NCI-H1105 (cell line): ENCODE measurements at regions not wholly inside any gene's neighbourhood (a gene's known extent, or its start where the extent isn't known, plus 50 kb on each side); places are given as distances from the start of the nearest gene placed in this dataset.
"Not testable (repeated sequence)": the region's sequence is repeated elsewhere in the genome, so short reads cannot be mapped to it uniquely, and the experiment has no call there.

Experiments used
- DNase-seq: peaks from one replicate; lab custom pipeline; 2025; lab: John Stamatoyannopoulos, UW

DNA sequence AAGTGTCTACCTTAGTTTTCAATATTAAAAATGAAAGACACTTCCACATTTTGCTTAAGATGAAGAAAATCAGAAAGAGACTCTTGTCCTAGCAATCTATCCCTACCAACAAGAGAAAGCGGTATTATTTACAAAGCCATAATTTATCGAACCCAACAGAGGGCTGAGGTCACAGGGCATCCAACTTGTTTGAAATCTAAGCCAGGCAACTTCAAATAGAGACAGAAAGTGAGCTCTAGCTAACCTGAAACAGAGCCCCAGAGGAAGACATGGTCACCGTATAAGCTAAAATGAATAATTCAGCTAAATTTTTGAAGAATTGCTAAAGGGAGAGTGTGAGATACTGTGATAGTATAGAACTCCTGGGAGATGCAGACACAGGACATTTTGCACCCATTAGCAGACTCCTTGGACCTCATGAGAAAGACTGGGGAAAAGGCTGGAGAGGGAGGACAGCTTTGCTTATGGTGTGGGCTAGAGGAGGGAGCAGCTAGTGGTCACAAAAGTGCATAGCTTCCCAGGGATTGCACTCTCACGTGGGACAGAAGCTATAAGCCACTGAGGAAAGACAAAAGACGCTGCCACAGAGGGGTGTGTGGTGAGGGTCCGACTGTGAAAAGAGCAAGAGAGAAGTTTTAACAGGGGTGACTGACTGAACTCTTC, 624.2 kb upstream of the GRIN3A start:
- DNase-seq: no peak

- DNase-seq: no peak
Measured at GRCh38 chr9:102360846-102361245, 622.4 kb upstream of the GRIN3A start.

GRCh38 chr9:102355982-102356381, 617.5 kb upstream of the GRIN3A start:
- no peak for DNase-seq

DNA sequence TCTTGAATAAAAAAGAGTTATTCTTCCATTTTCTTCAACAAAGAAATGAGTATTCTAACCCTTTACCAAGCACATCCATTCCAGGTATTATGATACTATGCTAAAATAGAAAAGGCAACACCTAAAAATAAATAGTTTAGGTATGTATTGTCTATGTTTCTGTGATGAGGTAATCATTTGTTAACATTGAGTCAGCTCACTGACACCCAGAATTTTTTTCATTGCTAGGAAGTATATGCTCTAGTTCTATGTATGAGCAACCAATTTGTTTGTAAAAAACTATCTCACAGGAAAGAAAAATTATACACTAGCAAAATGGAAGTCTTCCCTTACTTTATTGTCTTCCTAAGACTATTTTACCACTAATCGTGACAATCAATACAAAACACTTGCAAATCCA, 615.6 kb upstream of the GRIN3A start:
- no peak for DNase-seq

DNA sequence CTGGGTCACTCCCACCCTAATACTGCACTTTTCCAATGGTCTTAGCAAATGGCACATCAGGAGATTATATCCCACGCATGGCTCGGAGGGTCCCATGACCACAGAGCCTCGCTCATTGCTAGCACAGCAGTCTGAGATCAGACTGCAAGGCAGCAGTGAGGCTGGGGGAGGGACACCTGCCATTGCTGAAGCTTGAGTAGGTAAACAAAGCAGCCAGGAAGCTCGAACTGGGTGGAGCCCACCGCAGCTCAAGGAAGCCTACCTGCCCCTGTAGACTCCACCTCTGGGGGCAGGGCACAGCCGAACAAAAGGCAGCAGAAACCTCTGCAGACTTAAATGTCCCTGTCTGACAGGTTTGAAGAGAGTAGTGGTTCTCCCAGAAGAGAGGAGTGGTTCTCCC, 599.0 kb upstream of the GRIN3A start:
- DNase-seq: not testable (repeated sequence)

DNA sequence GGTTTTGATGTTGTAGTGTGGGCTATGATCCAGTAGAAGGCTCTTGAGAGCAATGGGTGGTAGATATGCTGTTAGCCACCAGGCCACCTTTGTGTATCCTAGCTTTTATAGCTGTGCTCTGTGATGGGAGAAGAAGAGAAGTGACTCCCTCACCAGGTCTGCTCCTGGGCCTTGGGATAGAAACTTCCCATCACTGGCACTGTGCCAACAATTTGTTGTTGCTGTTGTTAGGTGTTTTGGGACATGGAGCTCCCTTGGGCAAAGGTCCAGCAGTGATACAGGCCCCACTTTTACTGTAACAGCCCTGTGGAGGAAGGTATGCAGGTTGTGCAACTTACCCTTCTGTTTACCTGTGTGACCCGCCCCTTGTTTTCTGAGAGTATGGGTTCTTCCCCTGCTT, 570.9 kb upstream of the GRIN3A start:
- no peak for DNase-seq

DNA sequence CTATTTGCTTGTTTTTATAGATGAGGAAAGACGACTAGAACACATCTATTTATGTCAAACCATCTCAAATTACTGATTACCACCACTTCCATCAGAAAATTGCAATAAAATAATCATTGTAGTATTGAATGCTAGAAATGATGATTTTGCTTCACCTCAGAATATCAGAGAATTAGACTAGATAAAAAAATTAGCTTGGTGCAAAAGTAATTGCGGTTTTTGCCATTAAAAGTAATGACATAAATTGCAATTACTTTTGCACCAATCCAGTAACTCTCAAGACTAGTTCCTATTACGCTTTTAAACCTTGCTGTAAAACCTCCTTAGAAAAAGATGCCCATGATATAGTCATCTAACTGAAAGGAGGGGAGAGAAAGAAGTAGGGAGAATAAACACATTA, 556.7 kb upstream of the GRIN3A start:
- no peak for DNase-seq

- DNase-seq: no peak
Measured at GRCh38 chr9:102273952-102274351, 535.5 kb upstream of the GRIN3A start.

GRCh38 chr9:102253099-102253498, 514.7 kb upstream of the GRIN3A start:
- DNase-seq: no peak

DNA sequence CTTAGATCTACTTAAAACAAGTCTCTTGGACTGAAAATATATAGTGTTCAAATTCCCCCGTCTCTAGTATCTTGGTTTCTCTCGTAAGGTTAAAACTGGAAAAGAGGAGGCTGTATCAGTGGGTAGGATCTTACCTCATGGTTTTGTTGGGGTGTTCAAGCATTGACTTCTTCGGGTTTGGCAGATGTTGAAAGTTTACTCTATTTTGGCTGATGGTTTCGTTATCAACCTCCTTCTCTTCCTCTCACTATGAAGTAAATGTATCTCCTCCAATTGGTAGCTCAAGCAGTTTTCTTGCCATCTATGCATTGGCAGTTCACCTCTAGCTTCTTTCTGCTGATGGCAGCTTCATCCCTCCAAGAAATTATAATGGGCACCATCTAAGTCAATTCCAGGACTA, 506.5 kb upstream of the GRIN3A start:
- DNase-seq: no peak

GRCh38 chr9:102237520-102237919, 499.1 kb upstream of the GRIN3A start:
- no peak for DNase-seq

GRCh38 chr9:102237094-102237493, 498.6 kb upstream of the GRIN3A start:
- DNase-seq: no peak

GRCh38 chr9:102227416-102227815, 489.0 kb upstream of the GRIN3A start:
- not testable (repeated sequence) for DNase-seq

DNA sequence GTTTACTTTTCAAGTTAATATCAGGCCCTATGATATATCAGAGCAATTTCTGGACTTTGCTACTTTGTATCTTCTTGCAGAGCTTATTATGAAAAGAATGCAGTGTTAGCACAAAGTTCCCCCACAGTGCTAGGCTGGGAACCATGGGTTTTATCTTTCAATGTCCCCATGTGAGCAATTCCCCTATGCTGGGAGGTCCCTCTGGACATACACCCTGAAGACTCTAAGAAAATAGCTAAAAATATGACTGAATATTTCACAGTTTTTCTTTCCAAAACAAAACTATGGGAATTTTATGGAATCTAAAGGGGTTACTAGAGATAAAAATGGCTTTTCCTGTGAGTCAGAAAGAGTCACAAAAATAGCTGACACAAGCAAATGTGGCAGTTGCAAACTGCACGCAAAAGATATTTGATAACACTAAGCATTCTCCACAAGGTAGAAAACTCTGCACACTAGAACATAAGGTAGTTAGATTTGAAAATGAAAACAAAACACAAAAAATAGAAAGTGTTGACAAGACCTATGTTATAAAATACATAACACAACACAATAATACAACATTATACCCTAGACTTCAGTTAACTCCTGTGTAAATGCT, 487.5 kb upstream of the GRIN3A start:
- DNase-seq: no peak

DNA sequence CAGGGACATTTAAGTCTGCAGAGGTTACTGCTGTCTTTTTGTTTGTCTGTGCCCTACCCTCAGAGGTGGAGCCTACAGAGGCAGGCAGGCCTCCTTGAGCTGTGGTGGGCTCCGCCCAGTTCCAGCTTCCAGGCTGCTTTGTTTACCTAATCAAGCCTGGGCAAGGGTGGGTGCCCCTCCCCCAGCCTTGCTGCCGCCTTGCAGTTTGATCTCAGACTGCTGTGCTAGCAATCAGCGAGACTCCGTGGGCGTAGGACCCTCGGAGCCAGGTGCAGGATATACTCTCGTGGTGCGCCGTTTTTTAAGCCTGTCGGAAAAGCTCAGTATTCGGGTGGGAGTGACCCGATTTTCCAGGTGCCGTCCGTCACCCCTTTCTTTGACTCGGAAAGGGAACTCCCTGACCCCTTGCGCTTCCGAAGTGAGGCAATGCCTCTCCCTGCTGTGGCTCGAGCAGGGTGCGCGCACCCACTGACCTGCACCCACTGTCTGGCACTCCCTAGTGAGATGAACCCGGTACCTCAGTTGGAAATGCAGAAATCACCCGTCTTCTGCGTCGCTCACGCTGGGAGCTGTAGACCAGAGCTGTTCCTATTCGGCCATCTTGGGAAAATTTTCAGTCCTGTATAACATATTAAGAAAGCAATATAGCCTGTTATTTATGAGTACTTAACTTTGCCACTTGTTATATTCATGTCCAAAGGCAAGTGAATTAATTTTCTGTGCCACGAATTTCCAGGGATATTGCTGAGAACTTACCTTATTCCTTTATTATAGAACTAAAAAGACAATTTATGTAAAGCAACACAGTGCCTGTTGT, 485.1 kb upstream of the GRIN3A start:
- DNase-seq: not testable (repeated sequence)

- DNase-seq: no peak
Measured at GRCh38 chr9:102209176-102209575, 470.7 kb upstream of the GRIN3A start.

GRCh38 chr9:102206432-102206831, 468.0 kb upstream of the GRIN3A start:
- DNase-seq: no peak

DNA sequence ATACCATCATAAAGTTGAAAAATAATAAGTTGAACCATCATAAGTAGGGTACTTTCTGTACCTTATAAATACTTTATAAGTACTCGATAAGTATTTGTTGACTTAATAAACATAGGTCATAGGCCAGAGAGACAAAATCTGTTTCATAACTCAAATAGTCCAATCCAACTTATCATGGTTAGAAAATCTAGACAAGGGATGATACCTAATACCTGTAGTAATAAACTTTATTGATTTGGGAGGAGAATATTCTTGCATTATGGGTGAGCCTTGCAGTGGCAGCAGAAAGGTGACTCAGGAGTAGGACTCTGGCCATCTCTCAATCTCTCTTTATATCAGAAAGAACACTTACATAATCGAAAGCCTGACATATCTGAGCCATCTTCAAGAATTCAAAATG, 466.8 kb upstream of the GRIN3A start:
- DNase-seq: no peak

GRCh38 chr9:102202126-102202525, 463.7 kb upstream of the GRIN3A start:
- DNase-seq: no peak

DNA sequence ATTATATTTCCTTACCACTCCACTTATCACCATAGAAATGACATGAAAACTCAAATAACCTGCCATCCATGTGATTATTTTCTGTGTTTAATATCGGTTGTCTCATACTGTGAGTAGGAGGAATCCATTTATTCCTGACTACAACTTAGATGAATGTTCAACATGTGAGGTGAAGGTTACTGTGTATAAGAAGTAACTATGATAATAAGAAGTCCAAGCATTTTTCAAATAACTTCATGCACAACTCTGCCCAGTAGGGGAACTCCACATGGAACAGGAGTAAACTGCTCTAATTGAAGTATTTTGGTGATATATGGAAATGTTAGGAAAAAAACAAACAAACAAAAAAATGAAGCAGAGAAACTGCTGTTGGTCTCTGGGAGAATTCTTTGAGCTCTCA, 447.5 kb upstream of the GRIN3A start:
- no peak for DNase-seq

GRCh38 chr9:102185371-102185770, 446.9 kb upstream of the GRIN3A start:
- DNase-seq: no peak

GRCh38 chr9:102178811-102179210, 440.4 kb upstream of the GRIN3A start:
- DNase-seq: no peak

DNA sequence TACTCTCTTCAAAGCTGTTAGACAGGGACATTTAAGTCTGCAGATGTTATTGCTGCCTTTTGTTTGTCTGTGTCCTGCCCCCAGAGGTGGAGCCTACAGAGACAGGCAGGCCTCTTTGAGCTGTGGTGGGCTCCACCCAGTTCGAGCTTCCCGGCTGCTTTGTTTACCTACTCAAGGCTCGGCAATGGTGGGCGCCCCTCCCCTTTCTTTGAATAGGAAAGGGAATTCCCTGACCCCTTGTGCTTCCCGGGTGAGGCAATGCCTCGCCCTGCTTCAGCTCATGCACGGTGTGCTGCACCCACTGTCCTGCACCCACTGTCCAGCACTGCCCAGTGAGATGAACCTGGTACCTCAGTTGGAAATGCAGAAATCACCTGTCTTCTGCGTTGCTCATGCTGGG, 435.8 kb upstream of the GRIN3A start:
- not testable (repeated sequence) for DNase-seq
